ENCODE measurements at regions not wholly inside any gene's neighbourhood (a gene's known extent, or its start where the extent isn't known, plus 50 kb on each side); places are given as distances from the start of the nearest gene placed in this dataset.

DNA sequence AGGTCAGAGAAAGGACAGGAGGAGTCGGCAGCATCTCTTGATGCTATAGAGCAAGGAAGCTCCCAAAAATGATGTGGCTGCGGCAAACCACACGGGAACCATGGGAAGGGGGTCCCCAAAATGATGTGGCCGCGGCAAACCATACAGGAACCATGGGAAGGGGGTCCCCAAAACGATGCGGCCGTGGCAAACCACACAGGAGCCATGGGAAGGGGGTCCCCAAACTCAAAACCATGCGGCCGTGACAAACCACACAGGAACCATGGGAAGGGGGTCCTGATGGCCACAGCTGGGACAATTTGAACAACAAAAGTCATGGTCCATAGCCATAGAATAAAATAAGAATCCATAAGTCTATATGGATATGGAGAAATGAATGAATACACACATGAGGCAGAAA lies 58.4 kb upstream of the GLI2 start:
- TF ChIP-seq FOXP2 (optimal IDR thresholded peaks at IDR 0.05; ENCODE audit: borderline replicate concordance, extremely low read depth, extremely low read length, insufficient read depth), result no peak
- no peak for TF ChIP-seq POLR2AphosphoS5 (IDR thresholded peaks at IDR 0.05; ENCODE audit: low read depth, low read length)
- no peak for TF ChIP-seq SIN3A (IDR thresholded peaks at IDR 0.05; ENCODE audit: borderline replicate concordance, insufficient read depth, low read length)
- TF ChIP-seq, protein P1, sequence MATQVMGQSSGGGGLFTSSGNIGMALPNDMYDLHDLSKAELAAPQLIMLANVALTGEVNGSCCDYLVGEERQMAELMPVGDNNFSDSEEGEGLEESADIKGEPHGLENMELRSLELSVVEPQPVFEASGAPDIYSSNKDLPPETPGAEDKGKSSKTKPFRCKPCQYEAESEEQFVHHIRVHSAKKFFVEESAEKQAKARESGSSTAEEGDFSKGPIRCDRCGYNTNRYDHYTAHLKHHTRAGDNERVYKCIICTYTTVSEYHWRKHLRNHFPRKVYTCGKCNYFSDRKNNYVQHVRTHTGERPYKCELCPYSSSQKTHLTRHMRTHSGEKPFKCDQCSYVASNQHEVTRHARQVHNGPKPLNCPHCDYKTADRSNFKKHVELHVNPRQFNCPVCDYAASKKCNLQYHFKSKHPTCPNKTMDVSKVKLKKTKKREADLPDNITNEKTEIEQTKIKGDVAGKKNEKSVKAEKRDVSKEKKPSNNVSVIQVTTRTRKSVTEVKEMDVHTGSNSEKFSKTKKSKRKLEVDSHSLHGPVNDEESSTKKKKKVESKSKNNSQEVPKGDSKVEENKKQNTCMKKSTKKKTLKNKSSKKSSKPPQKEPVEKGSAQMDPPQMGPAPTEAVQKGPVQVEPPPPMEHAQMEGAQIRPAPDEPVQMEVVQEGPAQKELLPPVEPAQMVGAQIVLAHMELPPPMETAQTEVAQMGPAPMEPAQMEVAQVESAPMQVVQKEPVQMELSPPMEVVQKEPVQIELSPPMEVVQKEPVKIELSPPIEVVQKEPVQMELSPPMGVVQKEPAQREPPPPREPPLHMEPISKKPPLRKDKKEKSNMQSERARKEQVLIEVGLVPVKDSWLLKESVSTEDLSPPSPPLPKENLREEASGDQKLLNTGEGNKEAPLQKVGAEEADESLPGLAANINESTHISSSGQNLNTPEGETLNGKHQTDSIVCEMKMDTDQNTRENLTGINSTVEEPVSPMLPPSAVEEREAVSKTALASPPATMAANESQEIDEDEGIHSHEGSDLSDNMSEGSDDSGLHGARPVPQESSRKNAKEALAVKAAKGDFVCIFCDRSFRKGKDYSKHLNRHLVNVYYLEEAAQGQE (IDR thresholded peaks at IDR 0.05; ENCODE audit: insufficient read depth in 1 of 2, low read depth in 2 of 2, low read length in 2 of 2), result no peak
- TF ChIP-seq TAF1 (IDR thresholded peaks at IDR 0.05; ENCODE audit: borderline replicate concordance, insufficient read depth, low read length), result no peak

DNA sequence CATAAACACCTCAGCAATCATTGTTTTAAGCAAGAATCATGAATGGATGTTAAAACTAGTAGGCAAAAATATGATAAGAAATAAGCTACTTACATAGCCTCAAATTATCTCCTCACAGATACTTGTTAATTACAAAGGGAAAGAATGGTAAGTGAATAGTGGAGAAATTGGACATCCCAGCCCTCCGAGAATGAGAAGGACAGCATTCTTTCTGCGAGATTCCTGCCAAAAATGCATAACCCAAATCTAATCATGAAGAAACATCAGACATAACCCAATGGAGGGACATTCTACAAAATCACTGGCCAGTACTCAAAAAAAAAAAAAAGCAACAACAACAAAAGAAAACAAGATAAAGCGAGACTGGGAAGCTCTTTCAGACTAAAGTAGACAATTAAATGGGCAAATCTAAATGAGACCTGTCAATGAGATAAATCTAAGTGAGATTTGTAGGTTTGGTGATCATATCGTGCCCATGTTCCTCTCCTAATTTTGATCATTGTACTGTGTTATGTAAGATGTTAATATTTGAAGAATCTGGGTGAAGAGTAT lies 57.9 kb upstream of the GLI2 start:
- TF ChIP-seq, protein P1 (IDR thresholded peaks at IDR 0.05; ENCODE audit: insufficient read depth in 1 of 2, low read depth in 2 of 2, low read length in 2 of 2), result no peak
- TF ChIP-seq SIN3A (IDR thresholded peaks at IDR 0.05; ENCODE audit: borderline replicate concordance, insufficient read depth, low read length) (no peak), POLR2AphosphoS5 (IDR thresholded peaks at IDR 0.05; ENCODE audit: low read depth, low read length) (no peak), TAF1 (IDR thresholded peaks at IDR 0.05; ENCODE audit: borderline replicate concordance, insufficient read depth, low read length) (no peak), FOXP2 (optimal IDR thresholded peaks at IDR 0.05; ENCODE audit: borderline replicate concordance, extremely low read depth, extremely low read length, insufficient read depth) (no peak)

DNA sequence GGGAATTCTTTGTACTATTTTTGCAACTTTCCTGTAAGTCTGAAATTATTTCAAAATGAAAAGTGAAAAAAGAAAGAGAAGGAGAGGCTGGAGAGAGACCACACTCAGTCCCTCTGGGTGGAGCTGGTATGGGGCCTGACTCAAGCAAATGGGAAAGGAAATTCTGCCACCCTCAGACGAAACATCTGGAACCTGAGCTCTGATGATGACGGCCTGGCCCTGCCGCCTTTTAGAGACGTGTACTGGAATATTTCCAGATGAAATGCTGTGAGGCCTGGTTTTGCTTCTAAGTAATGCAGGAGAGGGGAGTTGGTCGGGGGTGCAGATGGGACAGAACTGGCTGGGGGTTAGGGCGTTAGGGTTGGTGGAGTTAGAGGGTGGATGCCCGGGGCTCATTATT lies 57.4 kb upstream of the GLI2 start:
- TF ChIP-seq FOXP2 (optimal IDR thresholded peaks at IDR 0.05; ENCODE audit: borderline replicate concordance, extremely low read depth, extremely low read length, insufficient read depth) (no peak), POLR2AphosphoS5 (IDR thresholded peaks at IDR 0.05; ENCODE audit: low read depth, low read length) (no peak), SIN3A (IDR thresholded peaks at IDR 0.05; ENCODE audit: borderline replicate concordance, insufficient read depth, low read length) (no peak)
- TF ChIP-seq, protein P1 (IDR thresholded peaks at IDR 0.05; ENCODE audit: insufficient read depth in 1 of 2, low read depth in 2 of 2, low read length in 2 of 2), result no peak

DNA sequence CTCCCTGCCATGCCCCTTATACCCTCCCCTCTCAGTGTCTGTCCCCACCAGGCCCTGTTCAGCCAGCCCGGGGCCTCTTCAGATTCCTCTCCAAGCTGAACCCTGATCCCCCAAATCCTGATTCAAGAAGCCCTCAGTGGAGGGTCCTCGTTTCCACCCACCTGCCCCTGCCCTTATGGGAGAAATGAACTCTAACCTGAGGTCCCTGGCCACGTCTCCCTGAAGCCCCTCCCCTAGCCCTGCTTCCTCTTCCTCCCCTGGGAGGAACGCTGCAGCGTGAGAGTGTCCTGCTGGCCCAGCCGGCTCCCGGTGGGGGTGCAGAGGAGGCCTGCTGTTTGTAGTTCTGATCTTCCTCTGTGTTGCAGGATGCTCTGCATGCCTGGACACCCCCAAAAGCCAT lies 56.7 kb upstream of the GLI2 start:
- TF ChIP-seq, protein P1 (IDR thresholded peaks at IDR 0.05; ENCODE audit: insufficient read depth in 1 of 2, low read depth in 2 of 2, low read length in 2 of 2), result no peak
- no peak for TF ChIP-seq FOXP2 (optimal IDR thresholded peaks at IDR 0.05; ENCODE audit: borderline replicate concordance, extremely low read depth, extremely low read length, insufficient read depth)
- no peak for TF ChIP-seq TAF1 (IDR thresholded peaks at IDR 0.05; ENCODE audit: borderline replicate concordance, insufficient read depth, low read length)
- no peak for TF ChIP-seq SIN3A (IDR thresholded peaks at IDR 0.05; ENCODE audit: borderline replicate concordance, insufficient read depth, low read length)
- TF ChIP-seq POLR2AphosphoS5 (IDR thresholded peaks at IDR 0.05; ENCODE audit: low read depth, low read length), result no peak

DNA sequence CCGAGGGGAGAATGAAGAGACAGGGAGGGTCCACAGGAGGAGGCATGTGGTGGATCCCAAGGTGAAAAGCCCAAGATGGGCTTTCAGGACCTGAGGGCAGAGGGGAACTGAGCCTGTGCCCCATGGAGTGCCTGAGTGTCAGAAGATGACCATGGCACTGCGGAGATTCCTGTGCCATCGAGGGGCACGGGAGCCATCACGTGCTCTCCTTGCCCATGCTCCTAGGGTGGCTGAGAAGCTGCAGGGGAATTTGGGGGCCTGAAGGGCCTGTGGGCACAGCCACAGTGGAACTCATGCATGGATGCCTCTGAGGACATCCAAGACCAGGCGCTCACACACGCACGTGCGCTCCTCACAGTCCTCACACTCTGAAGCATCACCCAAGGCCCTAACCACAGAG lies 56.1 kb upstream of the GLI2 start:
- TF ChIP-seq, protein P1 (IDR thresholded peaks at IDR 0.05; ENCODE audit: insufficient read depth in 1 of 2, low read depth in 2 of 2, low read length in 2 of 2), result no peak
- TF ChIP-seq POLR2AphosphoS5 (IDR thresholded peaks at IDR 0.05; ENCODE audit: low read depth, low read length) (no peak), SIN3A (IDR thresholded peaks at IDR 0.05; ENCODE audit: borderline replicate concordance, insufficient read depth, low read length) (no peak), FOXP2 (optimal IDR thresholded peaks at IDR 0.05; ENCODE audit: borderline replicate concordance, extremely low read depth, extremely low read length, insufficient read depth) (no peak), TAF1 (IDR thresholded peaks at IDR 0.05; ENCODE audit: borderline replicate concordance, insufficient read depth, low read length) (no peak)

All from PFSK-1 (cell line).